ENCODE measurements at regions not wholly inside any gene's neighbourhood (a gene's known extent, or its start where the extent isn't known, plus 50 kb on each side); places are given as distances from the start of the nearest gene placed in this dataset.

DNA sequence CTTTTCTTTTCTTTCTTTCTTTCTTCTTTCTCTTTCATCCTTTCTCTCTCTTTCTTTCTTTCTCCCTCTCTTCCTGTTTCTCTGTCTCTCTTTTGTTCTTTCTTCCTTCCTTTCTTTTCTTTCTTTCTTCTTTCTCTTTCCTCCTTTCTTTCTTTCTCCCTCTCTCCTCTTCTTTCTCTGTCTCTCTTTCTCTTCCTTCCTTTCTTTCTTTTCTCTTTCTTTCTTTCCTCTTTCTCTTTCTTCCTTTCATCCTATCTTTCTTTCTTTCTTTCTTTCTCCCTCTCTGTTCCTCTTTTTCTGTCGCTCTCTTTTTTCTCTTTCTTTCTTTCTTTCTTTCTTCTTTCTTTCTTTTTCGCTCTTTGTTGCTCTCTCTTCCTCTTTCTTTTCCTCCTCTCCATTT lies 1149.2 kb upstream of the AUTS2 start:
- in situ Hi-C loops (cut with HindIII; ENCODE audit: low pct_unique_long_range_greater_than_20kb, low sequenced_read_pairs) = no loop called here
- no peak for TF ChIP-seq JUND (IDR thresholded peaks at IDR 0.05; ENCODE audit: low read depth)
- DNase-seq (ENCODE audit: low read depth in 1 of 2, low spot score in 1 of 2) = no peak

DNA sequence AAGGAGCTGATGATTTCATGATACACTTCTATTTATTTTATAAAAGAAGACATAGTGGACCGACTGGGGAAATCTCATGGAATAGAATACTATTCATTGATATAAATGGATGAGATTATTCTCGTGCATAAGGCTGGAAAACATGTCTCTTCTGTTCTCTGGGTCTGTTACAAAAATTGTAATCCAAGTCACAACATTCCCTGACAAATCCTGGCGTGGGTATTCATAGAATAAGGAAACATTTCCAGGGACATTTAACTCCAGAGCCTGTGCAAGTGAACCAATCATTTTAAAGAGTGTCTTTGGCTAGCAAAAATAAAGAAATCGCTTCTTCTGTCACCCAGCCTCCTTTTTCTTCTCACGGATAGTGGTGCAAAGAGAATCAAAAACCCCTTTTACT lies 1148.5 kb upstream of the AUTS2 start:
- in situ Hi-C loops (cut with HindIII; ENCODE audit: low pct_unique_long_range_greater_than_20kb, low sequenced_read_pairs) = no loop called here
- TF ChIP-seq JUND (IDR thresholded peaks at IDR 0.05; ENCODE audit: low read depth) = no peak
- DNase-seq (ENCODE audit: low read depth in 1 of 2, low spot score in 1 of 2) = no peak

DNA sequence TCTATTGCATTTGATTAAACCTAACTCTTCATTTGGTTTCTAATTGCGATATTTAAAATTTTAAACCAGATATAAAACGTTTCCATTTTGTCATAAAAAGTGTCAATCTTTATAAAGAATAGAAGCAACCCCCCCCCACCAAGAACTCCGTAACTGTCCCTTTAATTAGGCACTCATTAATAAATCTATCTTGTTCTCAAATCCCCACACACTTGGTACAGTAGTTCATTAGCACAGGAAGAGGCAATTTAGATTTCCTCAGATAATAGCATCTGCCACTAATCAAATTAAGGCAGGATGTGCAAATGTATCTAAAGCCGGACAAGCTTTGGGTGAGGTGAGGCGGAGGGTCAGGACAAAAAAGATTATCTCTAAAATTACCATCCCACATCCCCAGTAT lies 1143.3 kb upstream of the AUTS2 start:
- in situ Hi-C loops (cut with HindIII; ENCODE audit: low pct_unique_long_range_greater_than_20kb, low sequenced_read_pairs) = no loop called here
- TF ChIP-seq JUND (IDR thresholded peaks at IDR 0.05; ENCODE audit: low read depth) = no peak
- DNase-seq (ENCODE audit: low read depth in 1 of 2, low spot score in 1 of 2) = no peak

DNA sequence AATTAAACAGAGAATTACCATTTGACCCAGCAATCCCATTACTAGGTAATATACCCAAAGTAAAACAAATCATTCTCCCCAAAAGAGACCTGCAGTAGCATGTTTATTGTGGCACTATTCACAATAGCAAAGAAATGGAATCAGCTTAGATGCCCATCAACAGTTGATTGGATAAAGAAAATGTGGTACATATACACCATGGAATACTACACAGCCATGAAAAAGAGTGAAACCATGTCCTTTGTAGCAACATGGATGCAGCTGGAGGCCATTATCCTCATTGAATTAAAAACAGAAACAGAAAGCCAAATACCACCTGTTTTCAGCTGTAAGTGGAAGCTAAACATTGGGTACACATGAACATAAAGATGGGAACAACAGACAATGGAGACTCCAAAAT lies 1141.8 kb upstream of the AUTS2 start:
- DNase-seq (ENCODE audit: low read depth in 1 of 2, low spot score in 1 of 2) = no peak
- in situ Hi-C loops (cut with HindIII; ENCODE audit: low pct_unique_long_range_greater_than_20kb, low sequenced_read_pairs) = no loop called here
- no peak for TF ChIP-seq JUND (IDR thresholded peaks at IDR 0.05; ENCODE audit: low read depth)

DNA sequence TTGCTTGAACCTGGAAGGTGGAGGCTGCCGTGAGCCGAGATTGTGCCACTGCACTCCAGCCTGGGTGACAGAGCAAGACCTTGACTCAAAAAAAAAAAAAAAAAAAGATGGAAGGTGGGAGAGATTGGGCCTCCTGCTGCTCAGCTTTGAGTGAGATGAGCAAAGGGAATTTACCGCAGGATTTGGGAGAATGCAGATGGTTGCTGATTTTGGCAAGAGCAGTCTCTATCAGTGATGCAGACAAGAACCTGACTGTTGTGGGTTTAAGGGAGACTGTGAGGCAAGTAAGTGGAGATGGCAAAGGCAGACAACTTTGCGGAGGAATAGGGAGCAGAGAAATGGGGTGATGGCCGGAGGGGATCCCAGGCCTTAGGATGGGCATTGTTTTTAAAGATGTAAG lies 1140.8 kb upstream of the AUTS2 start:
- TF ChIP-seq JUND (IDR thresholded peaks at IDR 0.05; ENCODE audit: low read depth) = no peak
- in situ Hi-C loops (cut with HindIII; ENCODE audit: low pct_unique_long_range_greater_than_20kb, low sequenced_read_pairs) = no loop called here
- DNase-seq (ENCODE audit: low read depth in 1 of 2, low spot score in 1 of 2) = no peak

DNA sequence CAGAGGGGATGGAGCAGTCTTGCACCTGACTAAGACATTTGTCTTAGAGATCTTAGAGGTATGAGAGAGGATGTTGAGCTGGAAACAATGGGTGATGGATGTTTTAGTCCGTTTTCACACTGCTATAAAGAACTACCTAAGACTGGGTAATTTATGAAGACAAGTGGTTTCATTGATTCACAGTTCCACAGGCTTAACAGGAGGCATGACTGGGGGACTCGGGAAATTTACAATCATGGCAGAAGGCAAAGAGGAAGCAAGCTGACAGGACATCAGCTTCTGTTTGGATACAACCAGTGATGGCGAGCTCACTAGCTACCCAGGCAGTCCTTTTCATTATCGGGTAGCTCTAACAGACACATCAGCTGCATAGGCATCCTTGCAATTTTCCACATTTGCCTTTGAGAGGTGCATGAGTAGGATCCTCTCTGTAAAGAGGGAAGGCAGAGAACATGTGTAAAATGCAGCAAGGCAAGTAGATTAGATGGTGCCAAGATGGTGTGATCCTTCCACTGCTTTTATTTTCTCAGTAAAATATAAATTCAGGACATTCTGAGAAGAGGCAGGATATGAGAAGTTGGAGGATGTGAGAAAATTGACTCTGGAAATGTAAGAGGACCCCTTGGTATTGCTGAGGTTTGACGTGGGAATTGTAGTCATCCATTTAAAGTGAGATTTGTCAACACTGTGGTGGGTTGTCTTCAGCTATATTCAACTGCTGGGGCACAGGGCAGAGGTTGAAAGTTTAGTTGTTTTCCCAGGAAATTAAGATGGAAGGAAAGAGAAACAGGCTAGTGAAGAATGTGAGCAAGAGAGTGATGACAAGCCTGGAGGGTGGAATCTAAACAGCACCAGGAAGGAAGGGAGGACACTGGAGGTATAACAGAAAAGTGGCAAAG lies 1140.0 kb upstream of the AUTS2 start:
- no peak for DNase-seq (ENCODE audit: low read depth in 1 of 2, low spot score in 1 of 2)
- in situ Hi-C loops (cut with HindIII; ENCODE audit: low pct_unique_long_range_greater_than_20kb, low sequenced_read_pairs) = no loop called here
- TF ChIP-seq JUND (IDR thresholded peaks at IDR 0.05; ENCODE audit: low read depth) = no peak

DNA sequence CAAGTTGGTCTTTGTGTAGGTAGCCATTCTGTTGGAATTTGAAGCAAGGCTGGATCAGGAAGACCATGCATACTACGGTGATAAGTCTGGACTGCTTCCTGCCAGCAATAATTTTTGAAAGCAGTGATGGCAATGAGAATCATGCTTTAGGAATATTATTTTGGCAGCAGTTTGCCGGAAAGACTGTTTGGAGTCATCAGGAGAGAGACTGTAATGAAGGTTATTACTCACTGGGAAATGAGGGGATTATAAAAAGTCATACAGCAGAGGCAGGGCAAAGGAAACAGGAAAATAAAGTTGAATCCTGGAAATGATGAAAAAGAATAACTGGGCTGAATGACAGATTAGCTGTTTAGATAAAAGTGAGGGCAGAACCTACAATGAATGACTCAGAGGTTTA lies 1136.8 kb upstream of the AUTS2 start:
- in situ Hi-C loops (cut with HindIII; ENCODE audit: low pct_unique_long_range_greater_than_20kb, low sequenced_read_pairs) = no loop called here
- no peak for TF ChIP-seq JUND (IDR thresholded peaks at IDR 0.05; ENCODE audit: low read depth)

DNA sequence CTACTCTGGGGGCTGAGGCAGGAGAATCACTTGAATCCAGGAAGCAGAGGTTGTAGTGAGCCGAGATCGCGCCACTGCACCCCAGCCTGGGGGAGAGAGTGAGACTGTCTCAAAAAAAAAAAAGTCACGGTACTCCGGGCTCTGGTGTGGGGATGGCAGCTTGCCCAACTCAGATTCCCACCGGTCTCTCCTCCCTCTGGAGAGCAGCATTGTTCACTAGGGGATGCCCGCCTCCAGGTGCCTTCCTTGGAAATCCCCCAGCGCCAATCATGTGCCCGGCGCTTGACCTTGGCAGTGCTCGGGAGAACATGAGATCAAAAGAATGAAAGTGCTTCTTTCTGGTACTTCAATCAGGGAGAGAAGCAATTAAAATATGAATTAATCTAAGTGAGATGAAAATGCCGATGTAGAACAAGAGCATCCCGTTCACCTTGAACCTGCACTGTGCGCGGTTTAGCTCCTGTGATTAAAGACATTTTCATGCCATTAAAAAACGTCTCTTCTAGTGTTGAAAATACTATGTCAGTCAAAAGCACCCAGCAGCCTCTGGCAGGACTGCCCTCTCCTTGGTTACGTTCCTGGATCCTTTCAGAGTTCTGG lies 1127.3 kb upstream of the AUTS2 start:
- in situ Hi-C loops (cut with HindIII; ENCODE audit: low pct_unique_long_range_greater_than_20kb, low sequenced_read_pairs) = no loop called here
- TF ChIP-seq JUND (IDR thresholded peaks at IDR 0.05; ENCODE audit: low read depth) = no peak
- DNase-seq (ENCODE audit: low read depth in 1 of 2, low spot score in 1 of 2) = no peak

More for the DNA sequence above, 1136.8 kb upstream of the AUTS2 start:
- DNase-seq (ENCODE audit: low read depth in 1 of 2, low spot score in 1 of 2) = no peak

DNA sequence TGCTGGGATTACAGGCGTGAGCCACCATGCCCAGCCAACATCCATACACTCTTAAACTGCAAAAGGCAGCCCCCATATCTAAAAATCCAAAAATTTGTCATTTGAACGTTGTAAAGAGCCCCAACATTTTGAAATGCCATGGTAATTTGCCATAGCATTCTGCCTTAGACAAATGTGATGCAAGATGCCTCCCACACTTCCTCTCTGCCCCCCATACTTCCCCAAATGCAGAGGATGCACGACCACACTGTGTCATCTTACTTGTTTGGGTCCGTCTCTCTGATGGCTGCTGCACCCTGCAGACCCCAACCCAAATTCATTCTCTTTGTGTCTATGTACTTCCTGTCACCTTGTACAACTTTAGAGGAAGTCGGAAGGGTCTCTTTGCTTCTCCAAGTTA lies 1125.6 kb upstream of the AUTS2 start:
- TF ChIP-seq JUND (IDR thresholded peaks at IDR 0.05; ENCODE audit: low read depth) = no peak
- in situ Hi-C loops (cut with HindIII; ENCODE audit: low pct_unique_long_range_greater_than_20kb, low sequenced_read_pairs) = no loop called here
- no peak for DNase-seq (ENCODE audit: low read depth in 1 of 2, low spot score in 1 of 2)

DNA sequence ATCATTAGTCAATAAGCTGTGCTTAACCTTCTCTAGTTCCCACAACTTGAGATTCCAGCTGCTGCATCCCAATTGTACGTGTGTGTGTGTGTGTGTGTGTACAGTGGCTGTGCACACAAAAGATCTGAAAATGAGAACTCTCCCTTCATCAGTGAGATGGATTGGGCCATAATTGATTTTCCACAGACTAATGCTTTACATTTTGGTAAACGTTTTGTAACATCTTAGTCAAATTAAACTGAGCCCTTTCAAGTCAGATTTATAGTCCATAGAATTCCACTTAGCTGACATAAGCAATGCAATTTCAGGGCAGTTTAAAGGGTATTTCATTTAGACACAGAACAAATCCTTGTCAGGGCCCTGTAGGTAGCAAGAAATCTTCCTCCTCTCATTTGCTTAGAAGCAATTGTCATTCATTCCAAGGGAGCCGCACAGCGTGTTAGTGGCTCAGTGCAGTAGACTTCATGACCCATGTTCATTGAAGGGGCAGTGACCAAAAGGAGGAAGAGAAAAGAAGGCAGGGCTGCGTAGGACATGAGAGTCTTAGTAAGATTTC lies 1123.5 kb upstream of the AUTS2 start:
- TF ChIP-seq JUND (IDR thresholded peaks at IDR 0.05; ENCODE audit: low read depth) = no peak
- in situ Hi-C loops (cut with HindIII; ENCODE audit: low pct_unique_long_range_greater_than_20kb, low sequenced_read_pairs) = no loop called here
- DNase-seq (ENCODE audit: low read depth in 1 of 2, low spot score in 1 of 2) = no peak

DNA sequence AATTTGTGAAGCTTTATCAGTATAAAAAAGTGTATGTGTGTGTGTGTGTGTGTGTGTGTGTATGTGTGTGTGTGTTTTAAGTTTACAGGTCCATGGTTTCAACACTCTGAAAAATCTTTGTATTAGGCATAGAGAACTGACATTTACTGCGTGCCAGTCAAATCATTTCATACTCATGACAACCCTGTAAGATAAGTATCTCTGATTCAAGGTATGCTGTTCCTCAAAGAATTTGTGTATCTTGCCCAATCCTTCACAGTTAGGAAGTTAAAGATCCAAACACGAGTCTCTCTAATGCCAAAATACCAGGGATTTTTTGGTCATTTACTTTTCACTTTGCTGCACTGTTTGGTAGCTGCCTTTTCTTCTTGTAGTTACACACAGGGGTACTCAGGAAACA lies 1121.3 kb upstream of the AUTS2 start:
- no peak for DNase-seq (ENCODE audit: low read depth in 1 of 2, low spot score in 1 of 2)
- TF ChIP-seq JUND (IDR thresholded peaks at IDR 0.05; ENCODE audit: low read depth) = no peak
- in situ Hi-C loops (cut with HindIII; ENCODE audit: low pct_unique_long_range_greater_than_20kb, low sequenced_read_pairs) = no loop called here

DNA sequence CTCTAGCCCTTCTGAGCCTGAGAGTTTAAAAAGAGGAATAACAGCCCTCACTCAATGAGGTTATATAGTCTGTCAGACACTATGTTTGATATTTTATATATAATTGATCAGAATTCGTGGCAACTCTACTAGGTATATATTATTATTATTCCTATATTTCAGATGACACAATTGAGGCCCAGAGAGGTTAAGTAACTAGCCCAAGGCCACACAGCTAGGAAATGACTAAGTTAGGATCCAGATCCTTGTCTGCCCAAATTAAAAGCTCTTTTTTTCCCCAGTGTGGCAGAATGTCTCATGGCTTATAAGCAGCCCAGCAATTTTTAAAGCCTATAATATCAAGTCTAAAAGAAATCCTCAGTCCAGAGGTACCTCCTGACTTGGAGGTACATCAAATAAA lies 1119.9 kb upstream of the AUTS2 start:
- no peak for TF ChIP-seq JUND (IDR thresholded peaks at IDR 0.05; ENCODE audit: low read depth)

DNA sequence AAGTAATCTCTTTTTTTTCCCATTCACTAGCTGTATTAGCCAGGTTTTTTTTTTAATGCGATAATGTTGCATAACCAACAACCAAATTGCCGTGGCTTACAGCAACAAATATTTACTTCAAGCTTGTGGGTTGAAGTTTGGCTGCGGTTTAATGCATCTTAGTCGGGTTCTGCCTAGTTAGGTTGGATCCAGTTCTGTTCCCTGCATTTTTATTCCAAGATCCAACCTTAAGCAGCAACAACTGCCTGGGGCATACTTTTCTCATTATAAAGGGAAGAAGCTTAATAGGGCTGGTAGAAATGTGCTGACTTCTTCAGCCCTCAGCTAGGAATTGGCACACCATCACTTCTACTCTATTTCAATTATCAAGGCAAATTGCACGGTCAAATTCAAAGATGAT lies 1115.5 kb upstream of the AUTS2 start:
- in situ Hi-C loops (cut with HindIII; ENCODE audit: low pct_unique_long_range_greater_than_20kb, low sequenced_read_pairs) = no loop called here
- no peak for TF ChIP-seq JUND (IDR thresholded peaks at IDR 0.05; ENCODE audit: low read depth)
- no peak for DNase-seq (ENCODE audit: low read depth in 1 of 2, low spot score in 1 of 2)

More for the DNA sequence above, 1119.9 kb upstream of the AUTS2 start:
- in situ Hi-C loops (cut with HindIII; ENCODE audit: low pct_unique_long_range_greater_than_20kb, low sequenced_read_pairs) = no loop called here
- no peak for DNase-seq (ENCODE audit: low read depth in 1 of 2, low spot score in 1 of 2)
